Uterus (tissue), 3 donors: ENCODE measurements at regions not wholly inside any gene's neighbourhood (a gene's known extent, or its start where the extent isn't known, plus 50 kb on each side); places are given as distances from the start of the nearest gene placed in this dataset.
A peak's percentile ranks its signal among the peaks of the same experiment; 100 is the strongest.

Experiments
- DNase-seq, 2 donors: peaks; one replicate each; pipeline ENCODE4 v3.0.0-alpha.2; 2019 to 2020
- H3K27ac ChIP-seq, 2 donors: fragments of 200-600 bp; sonication (generic); 1 replicate in 1 of 2; 2 replicates in 1 of 2; pipeline ENCODE4 v1.5.1; 2016 to 2018
- H3K27me3 ChIP-seq, 2 donors: fragments of 200-600 bp; sonication (generic); one replicate each; pipeline ENCODE4 v1.5.1; 2018 to 2019; ENCODE audit warnings: control low read depth in 1 of 2
- H3K36me3 ChIP-seq, 2 donors: fragments of 200-600 bp; sonication (generic); one replicate each; pipeline ENCODE4 v1.5.1; 2019; ENCODE audit warnings: control low read depth in 1 of 2
- H3K4me1 ChIP-seq, 2 donors: fragments of 200-600 bp; sonication (generic); one replicate each; pipeline ENCODE4 v1.5.1; 2018 to 2019; ENCODE audit warnings: control low read depth in 1 of 2
- H3K4me3 ChIP-seq, 2 donors: fragments of 200-600 bp; sonication (generic); 1 replicate in 1 of 2; 2 replicates in 1 of 2; pipeline ENCODE4 v1.5.1; 2018 to 2019; ENCODE audit warnings: mild to moderate bottlenecking in 1 of 2
- H3K9me3 ChIP-seq, 2 donors: fragments of 200-600 bp; sonication (generic); one replicate each; pipeline ENCODE4 v1.5.1; 2019; ENCODE audit warnings: control low read depth in 1 of 2
- CTCF ChIP-seq, 4 experiments: fragments of 200-600 bp in 2 of 4; fragments of 450-650 bp in 2 of 4; sonication (generic) in 2 of 4; IDR thresholded peaks; one replicate each; pipeline ENCODE4 v1.5.1; 2016 to 2019; ENCODE audit warnings: antibody characterized with exemption in 4 of 4, mild to moderate bottlenecking in 2 of 4, moderate library complexity in 1 of 4
- POLR2A ChIP-seq, 2 donors: fragments of 450-650 bp; IDR thresholded peaks; one replicate each; pipeline ENCODE4 v1.6.1; 2016; ENCODE audit warnings: antibody characterized with exemption in 2 of 2, mild to moderate bottlenecking in 1 of 2, moderate library complexity in 1 of 2
- intact Hi-C: fragments of 100-400 bp; cut with DNase I; formaldehyde crosslinking; loops from one replicate; pipeline ENCODE4 v1.15.1; 2023; ENCODE audit warnings: low total_unique reads
- donor health status: DM: yes; HTN: yes; CAD: no.

DNA sequence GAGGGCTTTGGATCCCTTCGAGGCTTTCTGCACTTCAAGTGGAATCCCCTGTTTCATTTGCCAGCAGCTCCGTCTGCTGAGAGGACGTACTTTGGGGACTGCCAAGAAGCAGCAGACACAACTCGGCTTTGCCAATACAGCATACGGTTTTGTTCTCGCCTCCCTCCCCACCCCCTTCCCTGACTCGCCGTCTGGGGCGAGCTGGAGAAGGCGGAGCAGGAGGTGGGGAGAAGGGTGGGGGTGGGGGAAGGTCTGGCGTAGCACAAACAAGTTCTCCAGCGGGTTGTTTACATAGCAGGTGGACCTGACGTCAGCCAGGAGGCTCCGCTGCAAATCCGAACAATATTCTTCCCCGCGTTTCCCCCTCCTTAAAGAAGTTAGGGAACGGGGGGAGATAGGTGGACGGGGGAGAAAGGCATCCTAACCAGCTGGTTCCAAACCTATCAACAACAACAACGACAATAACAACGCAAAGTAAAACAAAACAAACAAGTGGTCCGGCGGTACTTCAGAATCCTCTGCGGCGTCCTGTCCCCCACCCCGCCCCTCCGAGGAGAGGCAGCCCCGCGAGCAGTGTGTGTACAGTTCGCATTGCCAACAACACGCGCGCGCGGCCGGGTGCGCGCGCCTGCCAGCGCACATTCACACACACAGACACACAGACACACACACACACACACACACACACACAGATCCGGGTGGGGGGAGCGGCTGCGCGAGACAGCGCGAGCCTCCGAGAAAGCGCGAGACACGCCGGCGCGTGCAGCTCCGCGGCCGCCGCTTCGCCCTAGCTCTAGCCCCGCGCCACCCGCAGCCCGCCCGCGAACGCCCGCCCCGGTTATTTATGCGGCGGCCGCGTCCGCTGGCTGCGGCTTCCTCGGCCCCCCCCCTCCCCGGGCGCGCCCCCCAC, 167.0 kb upstream of the PPP1R3A start:
- Histone ChIP-seq H3K27ac (peak overlapping the region; percentile 90 to 97), H3K36me3 (no peaks in the 10 kb centered on the region), H3K4me3 (peak overlapping the region; percentile 59 to 71), H3K27me3 (peaks cover 0 to 5% of the 10 kb centered on the region in 2 donors), H3K9me3 (no peaks in the 10 kb centered on the region), H3K4me1 (no peaks in the 10 kb centered on the region)
- peak; percentile 79 to 90 for DNase-seq
- TF ChIP-seq POLR2A (IDR thresholded peaks at IDR 0.05) (peak; percentile 44 to 56), CTCF (IDR thresholded peaks at IDR 0.05) (no peak)
- intact Hi-C loops: no loop called here

GRCh38 chr7:114085313-114085591, 166.4 kb upstream of the PPP1R3A start:
- intact Hi-C loops: no loop called here
- H3K36me3 ChIP-seq: no peaks in the 10 kb centered on the region
- no peak for DNase-seq
- H3K27me3 ChIP-seq: peaks cover 0 to 5% of the 10 kb centered on the region in 2 donors
- no peaks in the 10 kb centered on the region for H3K4me1 ChIP-seq
- no peak for TF ChIP-seq CTCF (IDR thresholded peaks at IDR 0.05)
- TF ChIP-seq POLR2A (IDR thresholded peaks at IDR 0.05): no peak
- H3K9me3 ChIP-seq: no peaks in the 10 kb centered on the region
- H3K4me3 ChIP-seq: peak overlapping the region; percentile 59 to 71
- H3K27ac ChIP-seq: peak overlapping the region; percentile 90 to 97

DNA sequence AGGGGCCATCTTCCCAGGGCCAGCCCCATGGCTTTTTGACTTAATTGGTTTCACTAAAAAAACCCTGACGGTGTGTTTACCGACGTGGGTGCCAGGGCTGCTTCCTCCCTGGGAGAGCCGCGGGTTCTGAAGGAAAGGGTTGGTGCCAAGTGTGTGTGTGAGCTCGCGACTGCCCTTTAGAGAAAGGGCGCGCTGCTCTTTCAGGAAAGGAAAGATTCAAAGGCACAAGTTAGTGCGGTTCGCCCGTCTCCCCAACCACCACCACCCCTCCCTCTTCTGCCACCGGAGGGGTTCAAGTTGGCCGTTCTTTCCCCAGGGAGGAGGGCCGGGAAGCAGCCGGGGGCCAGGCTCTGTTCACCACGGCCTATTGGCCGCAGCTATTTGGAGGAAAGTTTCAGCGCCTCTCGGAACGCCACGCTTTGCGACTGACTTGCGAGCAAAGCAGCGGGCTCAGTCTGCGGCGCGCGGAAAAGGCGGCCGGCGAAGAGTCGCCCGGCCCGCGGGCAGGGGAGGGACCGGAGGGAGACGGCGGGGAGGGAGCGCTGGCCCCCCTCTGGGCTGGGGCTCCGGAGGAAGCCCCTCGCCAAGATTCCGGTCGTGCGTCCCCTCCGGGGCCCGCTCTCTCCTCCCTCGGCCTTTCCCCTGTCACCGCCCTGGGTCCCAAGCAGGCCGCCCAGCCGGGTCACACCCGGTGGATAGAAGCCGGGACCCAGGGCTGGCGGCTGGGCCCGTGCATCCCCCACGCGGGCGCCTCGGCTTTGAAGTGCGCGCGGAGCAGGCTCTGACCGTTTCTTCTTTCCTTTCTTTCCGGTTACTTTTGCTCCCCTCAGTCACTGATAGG, 165.9 kb upstream of the PPP1R3A start:
- Histone ChIP-seq H3K27ac (peak overlapping the region; percentile 90 to 97), H3K36me3 (no peaks in the 10 kb centered on the region), H3K4me3 (peak overlapping the region; percentile 59 to 71), H3K27me3 (peaks cover 0 to 5% of the 10 kb centered on the region in 2 donors), H3K9me3 (no peaks in the 10 kb centered on the region), H3K4me1 (no peaks in the 10 kb centered on the region)
- DNase-seq: peak; percentile 44 to 50
- intact Hi-C loops: no loop called here
- TF ChIP-seq CTCF (IDR thresholded peaks at IDR 0.05) (no peak), POLR2A (IDR thresholded peaks at IDR 0.05) (peak in 1 of 2 donors; percentile 14)

GRCh38 chr7:114084002-114084471, 165.2 kb upstream of the PPP1R3A start:
- peak overlapping the region; percentile 59 to 71 for H3K4me3 ChIP-seq
- no peaks in the 10 kb centered on the region for H3K36me3 ChIP-seq
- H3K4me1 ChIP-seq: no peaks in the 10 kb centered on the region
- no peaks in the 10 kb centered on the region for H3K9me3 ChIP-seq
- peaks cover 0 to 5% of the 10 kb centered on the region in 2 donors for H3K27me3 ChIP-seq
- peak overlapping the region; percentile 90 to 97 for H3K27ac ChIP-seq
- TF ChIP-seq CTCF (IDR thresholded peaks at IDR 0.05): no peak
- TF ChIP-seq POLR2A (IDR thresholded peaks at IDR 0.05): no peak
- DNase-seq: no peak
- intact Hi-C loops: no loop called here
